WTC11 (cell line): ENCODE measurements at regions not wholly inside any gene's neighbourhood (a gene's known extent, or its start where the extent isn't known, plus 50 kb on each side); places are given as distances from the start of the nearest gene placed in this dataset.

Source experiments
- ATAC-seq: fragments of 200-7000 bp; cut with Tn5 transposase; 2 replicates; pipeline ENCODE4 v1.10.0; 2021; ENCODE audit warnings: mild to moderate bottlenecking, moderate library complexity
- CTCF ChIA-PET: fragments of 300-600 bp; sonication (Branson Sonifier 250); formaldehyde crosslinking; loops from one replicate; lab custom pipeline; 2021; ENCODE audit warnings: antibody characterized with exemption; lab: Charles Lee
- POLR2A ChIA-PET: fragments of 350-600 bp; sonication (Branson Sonifier 250); formaldehyde crosslinking; loops from one replicate; lab custom pipeline; 2021; ENCODE audit warnings: antibody characterized with exemption; lab: Charles Lee
- DNase-seq: peaks from one replicate; pipeline ENCODE4 v3.0.0; 2021; ENCODE audit warnings: low spot score
- H3K27ac Mint-ChIP-seq: 2 replicates; pipeline ENCODE4 v1.8.0; 2021; ENCODE audit warnings: mixed read lengths
- H3K27me3 Mint-ChIP-seq: 2 replicates; pipeline ENCODE4 v1.8.0; 2021; ENCODE audit warnings: low read depth, mild to moderate bottlenecking, moderate library complexity, mixed read lengths
- H3K36me3 Mint-ChIP-seq: 2 replicates; pipeline ENCODE4 v1.8.0; 2021; ENCODE audit warnings: mixed read lengths
- H3K4me1 Mint-ChIP-seq: 2 replicates; pipeline ENCODE4 v1.8.0; 2022; ENCODE audit warnings: mixed read lengths
- H3K4me3 Mint-ChIP-seq: 2 replicates; pipeline ENCODE4 v1.8.0; 2021; ENCODE audit warnings: mild to moderate bottlenecking, moderate library complexity, mixed read lengths
- H3K9me3 Mint-ChIP-seq: 2 replicates; pipeline ENCODE4 v1.8.0; 2021; ENCODE audit warnings: mixed read lengths
- CBFB ChIP-seq: sonication (generic); formaldehyde crosslinking; IDR thresholded peaks from 2 replicates; pipeline ENCODE4 v1.8.1; 2022; ENCODE audit warnings: mild to moderate bottlenecking, low read depth, missing genetic modification reagents
- CREB1 ChIP-seq: sonication (generic); formaldehyde crosslinking; IDR thresholded peaks from 2 replicates; pipeline ENCODE4 v1.8.0; 2023; ENCODE audit warnings: mild to moderate bottlenecking, missing genetic modification reagents
- GABPB1 ChIP-seq: sonication (generic); formaldehyde crosslinking; IDR thresholded peaks from 2 replicates; pipeline ENCODE4 v1.8.1; 2023; ENCODE audit warnings: mild to moderate bottlenecking, missing genetic modification reagents
- JAZF1 ChIP-seq: fragments of 250-450 bp; sonication (Bioruptor Pico); IDR thresholded peaks from 2 replicates; pipeline ENCODE4 v1.9.0; 2021; ENCODE audit warnings: moderate library complexity, mild to moderate bottlenecking, inconsistent platforms
- NFE2L1 ChIP-seq: sonication (generic); formaldehyde crosslinking; IDR thresholded peaks from 2 replicates; pipeline ENCODE4 v1.8.1; 2023; ENCODE audit warnings: missing genetic modification reagents
- SOX15 ChIP-seq: fragments of 250-450 bp; sonication (Bioruptor Pico); IDR thresholded peaks from 2 replicates; pipeline ENCODE4 v1.9.0; 2021; ENCODE audit warnings: mild to moderate bottlenecking
- TF ChIP-seq, protein P1 (sequence below): sonication (generic); formaldehyde crosslinking; IDR thresholded peaks from 2 replicates; pipeline ENCODE4 v1.8.0; 2023; ENCODE audit warnings: missing genetic modification reagents, mild to moderate bottlenecking, borderline replicate concordance
- TF ChIP-seq, protein P2 (sequence below): sonication (generic); formaldehyde crosslinking; IDR thresholded peaks from 2 replicates; pipeline ENCODE4 v1.8.1; 2023; ENCODE audit warnings: mild to moderate bottlenecking, missing genetic modification reagents
- TF ChIP-seq, protein P3 (sequence below): sonication (generic); formaldehyde crosslinking; IDR thresholded peaks from 2 replicates; pipeline ENCODE4 v1.8.1; 2023; ENCODE audit warnings: mild to moderate bottlenecking, missing genetic modification reagents, moderate library complexity
- TF ChIP-seq, protein P4 (sequence below): sonication (generic); formaldehyde crosslinking; IDR thresholded peaks from 2 replicates; pipeline ENCODE4 v1.8.0; 2023; ENCODE audit warnings: mild to moderate bottlenecking, missing genetic modification reagents
- TF ChIP-seq, protein P5 (sequence below): sonication (generic); formaldehyde crosslinking; IDR thresholded peaks from 2 replicates; pipeline ENCODE4 v1.8.1; 2023; ENCODE audit warnings: mild to moderate bottlenecking, missing genetic modification reagents, borderline replicate concordance
- TF ChIP-seq, protein P6 (sequence below): sonication (generic); formaldehyde crosslinking; IDR thresholded peaks from 2 replicates; pipeline ENCODE4 v1.8.1; 2023; ENCODE audit warnings: mild to moderate bottlenecking, missing genetic modification reagents

DNA sequence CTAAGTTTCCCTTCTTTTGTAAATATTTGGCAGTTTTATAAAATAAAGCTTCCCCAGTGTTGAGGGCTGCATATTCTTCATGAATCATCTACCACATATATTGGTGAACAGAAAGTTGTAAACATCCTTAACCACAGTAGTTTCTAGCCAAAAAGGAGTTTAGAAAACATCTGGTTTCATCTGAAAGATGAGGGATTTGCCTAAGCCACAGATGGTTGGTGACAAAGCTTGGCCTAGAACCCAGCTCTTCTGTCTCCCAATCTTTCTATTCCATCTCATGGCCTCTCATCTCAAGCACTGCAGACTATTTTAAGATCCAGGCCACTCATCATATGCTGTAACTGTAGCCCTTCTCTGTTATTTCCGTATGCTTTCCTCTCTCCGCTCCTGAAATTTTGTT, 232.3 kb upstream of the TRPM3 start (continued):
- no peak for TF ChIP-seq CREB1

DNA sequence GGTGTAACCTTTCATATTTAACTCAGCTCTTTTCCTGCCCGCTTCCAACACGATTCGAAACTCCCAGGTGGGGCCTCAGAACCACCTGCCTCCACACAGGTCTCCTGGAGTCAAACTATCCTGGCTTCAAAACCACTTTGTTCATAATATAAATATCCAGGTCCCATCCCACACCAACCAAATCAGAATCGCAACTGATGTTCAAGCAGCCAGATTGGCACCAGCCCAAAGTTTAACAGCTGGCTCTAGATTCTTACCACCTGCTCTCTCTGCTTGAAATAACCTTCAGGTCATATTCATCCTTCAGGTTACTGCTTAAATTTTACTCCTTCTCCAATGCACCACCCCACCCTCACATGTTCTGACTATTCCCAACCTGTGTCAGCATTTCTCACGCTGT, 231.4 kb upstream of the TRPM3 start:
- H3K36me3 Mint-ChIP-seq, result no peaks in the 10 kb centered on the region
- DNase-seq (no peak), ATAC-seq (no peak)
- CTCF ChIA-PET, result interaction anchor here (1.2 kb wide), 1 partner anchor 67 kb away, joined by 3 read pairs; no protein-coding TSS in a partner anchor
- peaks cover 4% of the 10 kb centered on the region; the same call in 1 of the 2 replicates for H3K9me3 Mint-ChIP-seq
- H3K4me1 Mint-ChIP-seq, result peaks cover 36% of the 10 kb centered on the region
- H3K4me3 Mint-ChIP-seq, result no peak overlapping the region
- no peaks in the 10 kb centered on the region for H3K27me3 Mint-ChIP-seq
- POLR2A ChIA-PET, result no interaction called here
- TF ChIP-seq, protein P1, sequence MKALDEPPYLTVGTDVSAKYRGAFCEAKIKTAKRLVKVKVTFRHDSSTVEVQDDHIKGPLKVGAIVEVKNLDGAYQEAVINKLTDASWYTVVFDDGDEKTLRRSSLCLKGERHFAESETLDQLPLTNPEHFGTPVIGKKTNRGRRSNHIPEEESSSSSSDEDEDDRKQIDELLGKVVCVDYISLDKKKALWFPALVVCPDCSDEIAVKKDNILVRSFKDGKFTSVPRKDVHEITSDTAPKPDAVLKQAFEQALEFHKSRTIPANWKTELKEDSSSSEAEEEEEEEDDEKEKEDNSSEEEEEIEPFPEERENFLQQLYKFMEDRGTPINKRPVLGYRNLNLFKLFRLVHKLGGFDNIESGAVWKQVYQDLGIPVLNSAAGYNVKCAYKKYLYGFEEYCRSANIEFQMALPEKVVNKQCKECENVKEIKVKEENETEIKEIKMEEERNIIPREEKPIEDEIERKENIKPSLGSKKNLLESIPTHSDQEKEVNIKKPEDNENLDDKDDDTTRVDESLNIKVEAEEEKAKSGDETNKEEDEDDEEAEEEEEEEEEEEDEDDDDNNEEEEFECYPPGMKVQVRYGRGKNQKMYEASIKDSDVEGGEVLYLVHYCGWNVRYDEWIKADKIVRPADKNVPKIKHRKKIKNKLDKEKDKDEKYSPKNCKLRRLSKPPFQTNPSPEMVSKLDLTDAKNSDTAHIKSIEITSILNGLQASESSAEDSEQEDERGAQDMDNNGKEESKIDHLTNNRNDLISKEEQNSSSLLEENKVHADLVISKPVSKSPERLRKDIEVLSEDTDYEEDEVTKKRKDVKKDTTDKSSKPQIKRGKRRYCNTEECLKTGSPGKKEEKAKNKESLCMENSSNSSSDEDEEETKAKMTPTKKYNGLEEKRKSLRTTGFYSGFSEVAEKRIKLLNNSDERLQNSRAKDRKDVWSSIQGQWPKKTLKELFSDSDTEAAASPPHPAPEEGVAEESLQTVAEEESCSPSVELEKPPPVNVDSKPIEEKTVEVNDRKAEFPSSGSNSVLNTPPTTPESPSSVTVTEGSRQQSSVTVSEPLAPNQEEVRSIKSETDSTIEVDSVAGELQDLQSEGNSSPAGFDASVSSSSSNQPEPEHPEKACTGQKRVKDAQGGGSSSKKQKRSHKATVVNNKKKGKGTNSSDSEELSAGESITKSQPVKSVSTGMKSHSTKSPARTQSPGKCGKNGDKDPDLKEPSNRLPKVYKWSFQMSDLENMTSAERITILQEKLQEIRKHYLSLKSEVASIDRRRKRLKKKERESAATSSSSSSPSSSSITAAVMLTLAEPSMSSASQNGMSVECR, result no peak
- TF ChIP-seq JAZF1 (CRISPR knock-in tag) (no peak), GABPB1 (CRISPR knock-in tag) (no peak), CBFB (CRISPR knock-in tag) (no peak), SOX15 (CRISPR knock-in tag) (no peak), NFE2L1 (CRISPR knock-in tag) (no peak)
- TF ChIP-seq, protein P2, sequence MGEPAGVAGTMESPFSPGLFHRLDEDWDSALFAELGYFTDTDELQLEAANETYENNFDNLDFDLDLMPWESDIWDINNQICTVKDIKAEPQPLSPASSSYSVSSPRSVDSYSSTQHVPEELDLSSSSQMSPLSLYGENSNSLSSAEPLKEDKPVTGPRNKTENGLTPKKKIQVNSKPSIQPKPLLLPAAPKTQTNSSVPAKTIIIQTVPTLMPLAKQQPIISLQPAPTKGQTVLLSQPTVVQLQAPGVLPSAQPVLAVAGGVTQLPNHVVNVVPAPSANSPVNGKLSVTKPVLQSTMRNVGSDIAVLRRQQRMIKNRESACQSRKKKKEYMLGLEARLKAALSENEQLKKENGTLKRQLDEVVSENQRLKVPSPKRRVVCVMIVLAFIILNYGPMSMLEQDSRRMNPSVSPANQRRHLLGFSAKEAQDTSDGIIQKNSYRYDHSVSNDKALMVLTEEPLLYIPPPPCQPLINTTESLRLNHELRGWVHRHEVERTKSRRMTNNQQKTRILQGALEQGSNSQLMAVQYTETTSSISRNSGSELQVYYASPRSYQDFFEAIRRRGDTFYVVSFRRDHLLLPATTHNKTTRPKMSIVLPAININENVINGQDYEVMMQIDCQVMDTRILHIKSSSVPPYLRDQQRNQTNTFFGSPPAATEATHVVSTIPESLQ (CRISPR knock-in tag), result no peak
- TF ChIP-seq, protein P3, sequence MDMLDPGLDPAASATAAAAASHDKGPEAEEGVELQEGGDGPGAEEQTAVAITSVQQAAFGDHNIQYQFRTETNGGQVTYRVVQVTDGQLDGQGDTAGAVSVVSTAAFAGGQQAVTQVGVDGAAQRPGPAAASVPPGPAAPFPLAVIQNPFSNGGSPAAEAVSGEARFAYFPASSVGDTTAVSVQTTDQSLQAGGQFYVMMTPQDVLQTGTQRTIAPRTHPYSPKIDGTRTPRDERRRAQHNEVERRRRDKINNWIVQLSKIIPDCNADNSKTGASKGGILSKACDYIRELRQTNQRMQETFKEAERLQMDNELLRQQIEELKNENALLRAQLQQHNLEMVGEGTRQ, result no peak
- no peak overlapping the region for H3K27ac Mint-ChIP-seq

DNA sequence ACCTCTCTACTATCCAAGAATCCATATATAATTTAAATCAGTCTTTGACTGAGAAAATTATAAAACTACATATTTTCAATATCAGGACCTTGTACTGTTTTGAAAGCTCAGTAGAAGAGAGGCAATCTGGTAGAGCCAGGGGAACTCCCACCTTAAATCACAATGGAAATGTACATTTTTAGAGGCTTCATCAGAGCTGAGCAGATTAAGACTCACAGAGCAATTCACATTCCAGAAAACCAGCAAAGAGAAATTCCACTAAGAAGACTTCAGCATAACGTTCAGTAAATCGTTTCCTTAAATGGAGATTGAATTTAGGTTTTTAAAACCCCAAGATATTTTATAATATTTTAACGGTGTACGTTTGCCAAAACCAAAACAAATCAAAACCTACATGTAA, 227.8 kb upstream of the TRPM3 start:
- Mint-ChIP-seq H3K4me3 (no peak overlapping the region), H3K27ac (no peak overlapping the region), H3K4me1 (peaks cover 11% of the 10 kb centered on the region), H3K27me3 (no peaks in the 10 kb centered on the region; the same call in 1 of the 2 replicates), H3K36me3 (no peaks in the 10 kb centered on the region), H3K9me3 (peaks cover 14% of the 10 kb centered on the region)
- ATAC-seq, result no peak
- POLR2A ChIA-PET, result no interaction called here
- DNase-seq, result no peak
- CTCF ChIA-PET, result no interaction called here
- TF ChIP-seq, protein P4, sequence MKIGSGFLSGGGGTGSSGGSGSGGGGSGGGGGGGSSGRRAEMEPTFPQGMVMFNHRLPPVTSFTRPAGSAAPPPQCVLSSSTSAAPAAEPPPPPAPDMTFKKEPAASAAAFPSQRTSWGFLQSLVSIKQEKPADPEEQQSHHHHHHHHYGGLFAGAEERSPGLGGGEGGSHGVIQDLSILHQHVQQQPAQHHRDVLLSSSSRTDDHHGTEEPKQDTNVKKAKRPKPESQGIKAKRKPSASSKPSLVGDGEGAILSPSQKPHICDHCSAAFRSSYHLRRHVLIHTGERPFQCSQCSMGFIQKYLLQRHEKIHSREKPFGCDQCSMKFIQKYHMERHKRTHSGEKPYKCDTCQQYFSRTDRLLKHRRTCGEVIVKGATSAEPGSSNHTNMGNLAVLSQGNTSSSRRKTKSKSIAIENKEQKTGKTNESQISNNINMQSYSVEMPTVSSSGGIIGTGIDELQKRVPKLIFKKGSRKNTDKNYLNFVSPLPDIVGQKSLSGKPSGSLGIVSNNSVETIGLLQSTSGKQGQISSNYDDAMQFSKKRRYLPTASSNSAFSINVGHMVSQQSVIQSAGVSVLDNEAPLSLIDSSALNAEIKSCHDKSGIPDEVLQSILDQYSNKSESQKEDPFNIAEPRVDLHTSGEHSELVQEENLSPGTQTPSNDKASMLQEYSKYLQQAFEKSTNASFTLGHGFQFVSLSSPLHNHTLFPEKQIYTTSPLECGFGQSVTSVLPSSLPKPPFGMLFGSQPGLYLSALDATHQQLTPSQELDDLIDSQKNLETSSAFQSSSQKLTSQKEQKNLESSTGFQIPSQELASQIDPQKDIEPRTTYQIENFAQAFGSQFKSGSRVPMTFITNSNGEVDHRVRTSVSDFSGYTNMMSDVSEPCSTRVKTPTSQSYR (CRISPR knock-in tag), result no peak
- TF ChIP-seq, protein P5, sequence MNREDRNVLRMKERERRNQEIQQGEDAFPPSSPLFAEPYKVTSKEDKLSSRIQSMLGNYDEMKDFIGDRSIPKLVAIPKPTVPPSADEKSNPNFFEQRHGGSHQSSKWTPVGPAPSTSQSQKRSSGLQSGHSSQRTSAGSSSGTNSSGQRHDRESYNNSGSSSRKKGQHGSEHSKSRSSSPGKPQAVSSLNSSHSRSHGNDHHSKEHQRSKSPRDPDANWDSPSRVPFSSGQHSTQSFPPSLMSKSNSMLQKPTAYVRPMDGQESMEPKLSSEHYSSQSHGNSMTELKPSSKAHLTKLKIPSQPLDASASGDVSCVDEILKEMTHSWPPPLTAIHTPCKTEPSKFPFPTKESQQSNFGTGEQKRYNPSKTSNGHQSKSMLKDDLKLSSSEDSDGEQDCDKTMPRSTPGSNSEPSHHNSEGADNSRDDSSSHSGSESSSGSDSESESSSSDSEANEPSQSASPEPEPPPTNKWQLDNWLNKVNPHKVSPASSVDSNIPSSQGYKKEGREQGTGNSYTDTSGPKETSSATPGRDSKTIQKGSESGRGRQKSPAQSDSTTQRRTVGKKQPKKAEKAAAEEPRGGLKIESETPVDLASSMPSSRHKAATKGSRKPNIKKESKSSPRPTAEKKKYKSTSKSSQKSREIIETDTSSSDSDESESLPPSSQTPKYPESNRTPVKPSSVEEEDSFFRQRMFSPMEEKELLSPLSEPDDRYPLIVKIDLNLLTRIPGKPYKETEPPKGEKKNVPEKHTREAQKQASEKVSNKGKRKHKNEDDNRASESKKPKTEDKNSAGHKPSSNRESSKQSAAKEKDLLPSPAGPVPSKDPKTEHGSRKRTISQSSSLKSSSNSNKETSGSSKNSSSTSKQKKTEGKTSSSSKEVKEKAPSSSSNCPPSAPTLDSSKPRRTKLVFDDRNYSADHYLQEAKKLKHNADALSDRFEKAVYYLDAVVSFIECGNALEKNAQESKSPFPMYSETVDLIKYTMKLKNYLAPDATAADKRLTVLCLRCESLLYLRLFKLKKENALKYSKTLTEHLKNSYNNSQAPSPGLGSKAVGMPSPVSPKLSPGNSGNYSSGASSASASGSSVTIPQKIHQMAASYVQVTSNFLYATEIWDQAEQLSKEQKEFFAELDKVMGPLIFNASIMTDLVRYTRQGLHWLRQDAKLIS (CRISPR knock-in tag), result no peak
- TF ChIP-seq, protein P6, sequence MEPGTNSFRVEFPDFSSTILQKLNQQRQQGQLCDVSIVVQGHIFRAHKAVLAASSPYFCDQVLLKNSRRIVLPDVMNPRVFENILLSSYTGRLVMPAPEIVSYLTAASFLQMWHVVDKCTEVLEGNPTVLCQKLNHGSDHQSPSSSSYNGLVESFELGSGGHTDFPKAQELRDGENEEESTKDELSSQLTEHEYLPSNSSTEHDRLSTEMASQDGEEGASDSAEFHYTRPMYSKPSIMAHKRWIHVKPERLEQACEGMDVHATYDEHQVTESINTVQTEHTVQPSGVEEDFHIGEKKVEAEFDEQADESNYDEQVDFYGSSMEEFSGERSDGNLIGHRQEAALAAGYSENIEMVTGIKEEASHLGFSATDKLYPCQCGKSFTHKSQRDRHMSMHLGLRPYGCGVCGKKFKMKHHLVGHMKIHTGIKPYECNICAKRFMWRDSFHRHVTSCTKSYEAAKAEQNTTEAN (CRISPR knock-in tag), result no peak
- TF ChIP-seq, protein P2 (CRISPR knock-in tag), result no peak
